ENCODE measurements at regions not wholly inside any gene's neighbourhood (a gene's known extent, or its start where the extent isn't known, plus 50 kb on each side); places are given as distances from the start of the nearest gene placed in this dataset.

- ATAC-seq = no peak
- FAIRE-seq = no peak
- DNase-seq (ENCODE audit: low read depth in 1 of 2, low spot score in 1 of 2) = no peak
- H3K27ac ChIP-seq = no peak overlapping the region
- H3K4me1 ChIP-seq = no peaks in the 10 kb centered on the region
- H3K4me2 ChIP-seq = no peak overlapping the region
- H3K4me3 ChIP-seq = no peak overlapping the region
- ChIA-PET CTCF (no interaction called here), POLR2A (no interaction called here)
- TF ChIP-seq ESRRA (IDR thresholded peaks at IDR 0.05; ENCODE audit: borderline replicate concordance, low read length) (no peak), EHMT2 (IDR thresholded peaks at IDR 0.05; ENCODE audit: low read depth) (no peak), CBX2 (IDR thresholded peaks at IDR 0.05; ENCODE audit: borderline replicate concordance, low read depth) (no peak), ELK1 (IDR thresholded peaks at IDR 0.05; ENCODE audit: low read depth, low read length) (no peak), HMGXB4 (CRISPR knock-in tag; IDR thresholded peaks at IDR 0.05; ENCODE audit: borderline replicate concordance) (no peak), HEYL (CRISPR knock-in tag; IDR thresholded peaks at IDR 0.05) (no peak), ZC3H11A (IDR thresholded peaks at IDR 0.05) (no peak), E2F6 (IDR thresholded peaks at IDR 0.05; ENCODE audit: borderline replicate concordance, low read depth) (no peak), BCL3 (IDR thresholded peaks at IDR 0.05) (no peak), KDM5A (IDR thresholded peaks at IDR 0.05) (no peak), RCOR1 (IDR thresholded peaks at IDR 0.05; ENCODE audit: low read depth, low read length) (no peak), SREBF2 (IDR thresholded peaks at IDR 0.05) (no peak), USF2 (IDR thresholded peaks at IDR 0.05) (no peak), ATOH8 (CRISPR knock-in tag; IDR thresholded peaks at IDR 0.05; ENCODE audit: low read depth) (no peak)
- 2% methylated on average over 2 of the region's 2 CpGs for WGBS (ENCODE audit: missing lambda C conversion rate)
- H3K9me3 ChIP-seq = no peaks in the 10 kb centered on the region
These were observed 525.3 kb downstream of the SUCLG1 start for GRCh38 chr2:83933749-83934148.

GRCh38 chr2:83923531-83923930 lies 535.5 kb downstream of the SUCLG1 start:
- Histone ChIP-seq H3K27ac (no peak overlapping the region), H3K9me3 (no peaks in the 10 kb centered on the region), H3K4me3 (no peak overlapping the region), H3K4me2 (no peak overlapping the region), H3K4me1 (no peaks in the 10 kb centered on the region)
- TF ChIP-seq RNF2 (IDR thresholded peaks at IDR 0.05; ENCODE audit: borderline replicate concordance, low read depth) (no peak), JUN (IDR thresholded peaks at IDR 0.05) (no peak), MAFK (IDR thresholded peaks at IDR 0.05; ENCODE audit: partially characterized antibody) (no peak), MAZ (IDR thresholded peaks at IDR 0.05; ENCODE audit: borderline replicate concordance, low read depth, low read length) (no peak), CHD2 (IDR thresholded peaks at IDR 0.05; ENCODE audit: low read length, partially characterized antibody) (no peak), RAD21 (conservative IDR thresholded peaks at IDR 0.05 in 1 of 2, IDR thresholded peaks at IDR 0.05 in 1 of 2) (no peak), CEBPB (IDR thresholded peaks at IDR 0.05) (no peak), MYC (IDR thresholded peaks at IDR 0.05; ENCODE audit: borderline replicate concordance, low read length) (no peak), ZC3H11A (IDR thresholded peaks at IDR 0.05) (no peak), TP53 (CRISPR knock-in tag; IDR thresholded peaks at IDR 0.05) (no peak), HOXB5 (CRISPR knock-in tag; IDR thresholded peaks at IDR 0.05) (no peak), CBX2 (IDR thresholded peaks at IDR 0.05; ENCODE audit: borderline replicate concordance, low read depth) (no peak), HMGXB4 (CRISPR knock-in tag; IDR thresholded peaks at IDR 0.05; ENCODE audit: borderline replicate concordance) (no peak)
- no peak for DNase-seq (ENCODE audit: low read depth in 1 of 2, low spot score in 1 of 2)
- 0% methylated on average over 2 of the region's 2 CpGs for WGBS (ENCODE audit: missing lambda C conversion rate)
- no peak for ATAC-seq
- ChIA-PET POLR2A (no interaction called here), CTCF (no interaction called here)
- no peak for FAIRE-seq
